GM23248 (cell line): ENCODE measurements at regions not wholly inside any gene's neighbourhood (a gene's known extent, or its start where the extent isn't known, plus 50 kb on each side); places are given as distances from the start of the nearest gene placed in this dataset.

Experiments
- EZH2 ChIP-seq: fragments of 200-600 bp; sonication (generic); IDR thresholded peaks from 2 replicates; pipeline ENCODE4 v1.6.1; 2018; ENCODE audit warnings: antibody characterized with exemption, mild to moderate bottlenecking; ENCODE audit not compliant: insufficient read depth, poor library complexity, severe bottlenecking
- EZH2phosphoT487 ChIP-seq: fragments of 200-600 bp; sonication (generic); IDR thresholded peaks from 2 replicates; pipeline ENCODE4 v1.6.1; 2018; ENCODE audit warnings: antibody characterized with exemption, moderate library complexity, mild to moderate bottlenecking, low read depth; ENCODE audit not compliant: insufficient read depth

GRCh38 chrX:2631743-2632532, 59.2 kb upstream of the CD99 start:
- TF ChIP-seq EZH2, result no peak
- no peak for TF ChIP-seq EZH2phosphoT487
